NCI-H510A treated with DMSO at 0.1 percent for 48 hours (cell line): ENCODE measurements at regions not wholly inside any gene's neighbourhood (a gene's known extent, or its start where the extent isn't known, plus 50 kb on each side); places are given as distances from the start of the nearest gene placed in this dataset.

ENCODE experiments used
- DNase-seq: peaks from one replicate; lab custom pipeline; 2025; lab: John Stamatoyannopoulos, UW

DNA sequence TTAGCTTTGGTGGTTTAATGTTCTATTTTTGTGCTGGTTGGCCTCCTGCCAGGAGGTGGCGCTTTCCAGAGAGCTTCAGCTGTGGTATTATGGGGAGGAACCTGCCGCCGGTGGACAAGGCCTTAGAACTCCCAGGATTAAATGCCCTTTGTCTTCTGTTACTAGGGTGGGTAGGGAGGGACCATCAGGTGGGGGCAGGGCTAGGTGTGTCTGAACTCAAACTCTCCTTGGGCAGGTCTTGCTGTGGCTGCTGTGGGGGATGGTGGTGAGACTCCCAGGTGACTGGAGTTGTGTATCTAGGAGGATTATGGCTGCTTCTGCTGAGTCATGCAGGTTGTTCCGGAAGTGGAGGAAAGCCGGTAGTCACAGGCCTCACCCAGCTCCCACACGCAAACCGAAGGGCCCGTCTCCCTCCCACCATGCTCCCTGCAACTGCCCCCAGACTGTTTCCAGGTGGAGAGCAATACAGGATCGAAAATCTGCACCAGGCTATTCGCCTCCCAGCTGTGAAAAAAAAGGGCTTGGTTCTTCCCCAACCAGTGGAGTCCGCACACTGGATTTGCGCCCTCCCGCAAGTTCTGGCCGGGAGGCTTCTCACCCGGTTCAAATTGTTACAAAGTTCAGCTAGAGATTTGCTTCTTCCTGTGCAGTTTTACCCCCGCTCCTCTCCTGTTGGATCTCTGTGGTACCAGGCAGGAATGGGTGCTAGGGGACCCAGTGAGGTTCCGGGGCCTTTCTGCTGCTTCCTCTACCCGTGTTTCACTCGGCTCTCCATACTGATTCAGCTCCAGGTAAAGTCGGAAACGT, 220.5 kb downstream of the CENPF start:
- DNase-seq, result no peak

DNA sequence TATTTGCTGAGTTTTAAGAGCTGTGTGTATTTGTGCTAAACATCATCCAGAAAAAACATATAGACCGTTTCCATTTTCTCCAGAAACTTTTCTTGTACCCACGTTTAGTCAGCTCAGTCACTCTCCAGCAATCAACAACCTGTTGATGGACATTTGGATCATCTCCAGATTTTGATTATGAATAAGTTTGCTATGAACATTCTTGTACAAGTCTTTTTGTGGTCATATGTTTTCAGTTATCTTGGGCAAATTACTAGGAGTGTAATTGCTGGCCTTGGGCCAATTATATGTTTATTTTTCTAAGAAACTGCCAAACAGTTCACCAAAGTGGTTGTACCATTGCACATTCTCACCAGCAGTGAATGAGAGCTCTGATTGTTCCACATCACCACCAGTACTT, 221.8 kb downstream of the CENPF start:
- DNase-seq, result no peak

DNA sequence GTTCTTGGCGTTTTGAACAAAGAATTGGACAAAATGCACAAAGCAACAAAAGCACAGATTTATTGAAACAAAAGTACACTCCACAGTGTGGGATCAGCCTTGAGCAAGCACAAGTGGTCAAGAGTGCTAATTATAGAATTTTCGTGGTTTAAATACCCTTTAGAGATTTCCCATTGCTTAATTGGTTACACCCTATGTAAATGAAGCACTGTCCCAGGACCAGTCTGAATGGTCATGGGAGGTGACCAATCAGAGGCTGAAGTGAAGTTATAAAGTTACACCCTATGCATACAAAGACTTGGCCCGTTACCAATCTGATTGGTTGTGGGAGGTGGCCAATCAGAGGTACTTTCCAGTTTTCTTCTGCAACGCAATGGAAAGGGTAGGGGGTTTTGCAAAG, 223.6 kb downstream of the CENPF start:
- DNase-seq, result no peak

DNA sequence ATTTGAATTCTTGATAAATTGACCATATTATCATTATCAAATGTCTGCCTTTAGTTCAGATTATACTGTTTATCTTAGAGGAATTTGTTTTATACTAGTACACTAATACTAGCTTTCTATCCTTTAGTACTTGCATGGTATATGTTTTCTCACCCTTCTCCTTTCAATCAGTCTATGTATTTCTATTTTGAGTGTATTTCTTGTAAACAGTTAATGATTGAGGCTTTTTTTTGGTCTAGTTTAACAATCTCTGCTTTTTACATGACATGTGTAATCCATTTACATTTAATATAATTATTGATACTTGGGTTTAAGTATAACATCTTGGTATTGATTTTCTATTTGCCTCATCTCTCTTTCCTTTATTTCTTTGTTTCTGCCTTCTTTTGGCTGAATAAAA, 224.9 kb downstream of the CENPF start:
- DNase-seq, result no peak

DNA sequence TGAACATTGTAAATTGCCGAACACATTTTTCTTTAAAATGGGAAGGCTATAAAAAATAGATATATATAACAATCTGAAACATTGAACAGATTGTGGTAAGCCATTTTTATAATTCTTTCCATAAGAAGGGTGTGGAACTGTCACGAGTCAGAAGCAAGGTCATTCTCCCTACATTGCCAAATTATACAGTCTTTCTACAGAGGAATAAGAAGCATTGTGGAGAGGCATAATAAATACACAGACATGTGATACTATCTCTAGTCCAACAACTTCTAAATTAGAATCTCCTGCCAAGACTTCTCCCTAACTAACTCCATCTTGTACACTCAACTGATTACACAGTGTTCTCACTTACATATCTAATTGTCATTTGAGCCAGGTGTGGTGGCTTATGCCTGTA, 227.9 kb downstream of the CENPF start:
- DNase-seq, result no peak

DNA sequence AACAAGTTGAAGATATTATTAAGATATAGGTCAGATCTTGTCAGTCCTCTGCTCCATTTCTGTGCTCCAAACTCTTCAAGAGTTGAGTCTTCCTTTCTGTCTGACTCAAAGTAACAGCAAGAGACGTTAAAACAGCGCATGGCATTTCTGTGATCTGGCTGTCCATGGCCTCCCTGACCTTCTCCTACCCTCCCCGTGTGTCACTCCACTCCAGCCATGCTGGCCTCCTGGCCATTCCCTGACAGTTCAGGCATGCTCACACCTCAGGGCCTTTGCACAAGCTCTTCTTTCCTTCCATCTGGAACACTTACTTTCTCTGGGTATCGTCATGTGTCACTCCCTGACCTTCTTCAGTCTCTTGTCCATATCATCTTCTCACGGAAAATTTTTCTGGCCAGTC, 229.0 kb downstream of the CENPF start:
- no peak for DNase-seq

DNA sequence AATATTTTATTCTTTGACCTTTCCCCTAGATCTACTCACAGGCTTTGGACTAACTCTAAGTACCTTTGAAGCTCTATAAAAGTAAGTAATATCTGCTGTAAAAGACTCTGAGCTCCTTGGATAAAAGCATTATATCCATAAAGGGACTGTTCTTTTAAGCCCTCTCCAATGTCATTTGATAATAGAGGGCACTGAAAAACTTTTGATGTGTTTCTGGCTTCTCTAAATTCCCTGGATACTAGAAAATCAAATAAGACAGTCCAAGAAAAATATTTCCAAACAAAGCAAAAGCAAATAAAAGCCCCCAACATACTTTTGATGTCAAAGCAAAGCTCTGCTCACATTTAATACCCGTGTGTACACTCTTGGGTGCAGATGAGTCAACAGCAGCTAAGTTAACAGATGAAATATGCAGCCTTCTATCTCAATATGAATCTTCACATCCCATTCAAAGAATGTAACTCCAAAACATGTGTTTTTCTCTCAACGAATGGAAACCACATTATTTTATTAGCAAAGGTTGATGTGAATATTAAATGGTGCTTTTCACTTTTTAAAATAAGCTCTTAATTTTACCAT, 230.3 kb downstream of the CENPF start:
- DNase-seq, result no peak

DNA sequence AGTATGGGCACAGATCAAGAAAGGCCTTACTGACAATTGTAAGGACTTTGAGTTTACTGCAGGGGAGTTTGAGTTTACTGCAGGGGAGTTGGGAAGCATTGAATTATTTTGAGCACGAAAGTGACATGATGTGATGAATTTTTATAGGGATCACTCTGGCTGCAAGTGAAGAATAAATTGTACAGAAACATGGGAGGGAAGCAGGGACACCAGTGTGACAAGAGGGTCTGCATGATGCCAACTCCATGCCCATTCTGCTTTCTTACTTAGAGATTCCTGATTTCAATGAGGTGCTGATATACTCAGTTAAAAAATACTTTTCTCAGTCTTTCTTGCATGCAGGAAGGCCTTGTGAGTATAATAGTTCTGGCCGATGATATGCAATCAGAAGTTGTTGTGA, 234.4 kb downstream of the CENPF start:
- DNase-seq, result no peak

DNA sequence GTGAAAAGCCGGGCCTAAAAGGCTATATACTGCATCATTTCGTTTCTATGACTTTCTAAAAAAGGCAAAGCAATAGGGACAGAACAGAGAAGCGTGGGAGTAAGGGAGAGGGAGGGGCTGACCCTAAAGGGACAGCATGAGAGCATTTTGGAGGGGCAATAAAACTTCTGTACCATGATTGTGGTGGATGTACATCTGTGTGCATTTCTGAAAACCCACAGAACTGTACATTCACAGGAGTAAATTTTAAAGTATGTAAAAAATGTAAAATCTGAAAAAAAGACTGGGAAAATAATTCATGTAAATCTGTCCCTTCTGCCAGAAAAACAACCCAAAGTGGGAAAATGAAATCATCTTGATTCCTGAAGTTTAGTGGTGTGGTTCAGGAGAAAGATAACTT, 235.4 kb downstream of the CENPF start:
- no peak for DNase-seq

DNA sequence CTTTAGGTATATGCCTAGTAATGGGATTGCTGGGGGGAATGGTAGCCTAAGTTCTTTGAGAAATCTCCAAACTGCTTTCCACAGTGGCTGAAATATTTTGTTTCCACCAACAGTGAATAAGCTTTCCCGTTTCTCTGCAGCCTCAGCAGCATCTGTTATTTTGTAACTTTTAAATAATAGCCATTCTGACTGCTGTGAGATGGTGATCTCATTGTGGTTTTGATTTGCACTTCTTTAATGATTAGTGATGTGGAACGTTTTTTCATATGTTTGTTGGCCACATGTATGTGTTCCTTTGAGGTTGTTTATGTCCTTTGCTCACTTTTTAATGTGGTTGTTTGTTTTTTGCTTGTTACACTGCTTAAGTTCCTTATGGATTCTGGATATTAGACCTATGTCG, 237.4 kb downstream of the CENPF start:
- no peak for DNase-seq

DNA sequence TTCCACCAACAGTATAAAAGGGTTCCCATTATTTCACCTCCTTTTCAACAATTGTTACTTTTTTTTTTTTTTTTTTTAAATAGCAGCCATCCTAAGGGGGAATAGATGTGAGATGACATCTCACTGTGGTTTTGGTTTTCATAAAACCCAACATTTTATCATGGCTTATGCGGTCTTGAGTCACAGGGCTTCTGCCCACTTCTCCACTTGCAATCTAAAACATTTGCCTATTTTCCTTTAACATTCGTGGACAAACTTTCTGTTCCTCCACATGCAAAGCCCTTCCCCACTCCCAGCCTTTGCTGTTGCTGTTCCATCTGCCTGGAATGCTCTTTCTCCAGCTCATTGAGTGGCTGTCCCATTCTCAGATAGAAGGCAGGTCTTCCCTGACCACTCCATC, 239.7 kb upstream of the KCNK2 start:
- no peak for DNase-seq

DNA sequence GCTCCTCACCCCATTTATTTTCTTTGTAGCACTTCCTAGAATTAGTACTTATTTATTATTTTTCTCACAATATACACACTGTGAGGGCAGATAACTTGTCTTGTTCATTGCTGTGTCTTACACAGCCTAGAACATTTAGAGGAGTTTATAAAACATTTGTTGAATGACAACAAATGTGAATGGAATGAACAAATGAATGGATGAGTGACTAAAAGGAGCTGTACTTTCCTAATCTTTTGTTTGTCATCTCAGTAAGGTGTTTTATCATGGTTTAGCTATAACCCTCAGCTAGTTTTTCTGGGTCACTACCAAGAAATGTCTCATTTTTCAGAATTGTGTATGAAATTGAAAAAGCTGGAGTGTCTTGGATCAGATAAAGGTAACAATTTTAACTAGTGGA, 239.3 kb upstream of the KCNK2 start:
- no peak for DNase-seq

DNA sequence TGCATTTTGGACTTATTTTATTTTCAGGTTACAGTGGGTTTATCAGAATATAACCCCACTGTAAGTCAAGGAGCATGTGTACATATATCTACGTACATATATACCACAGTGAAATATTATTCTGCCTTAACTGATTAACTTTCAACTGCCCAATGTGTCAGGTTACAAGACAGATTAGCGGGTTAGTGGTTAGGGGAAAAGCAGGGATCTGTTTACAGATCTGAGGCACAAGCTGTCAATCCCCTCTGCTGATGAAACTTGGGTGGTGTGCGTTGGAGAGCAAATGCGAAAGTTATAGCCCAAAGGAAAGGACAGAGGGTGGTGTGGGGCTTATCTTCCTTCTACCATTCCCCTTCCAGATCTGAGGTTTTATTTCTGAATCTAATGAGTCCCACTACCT, 238.2 kb upstream of the KCNK2 start:
- no peak for DNase-seq

DNA sequence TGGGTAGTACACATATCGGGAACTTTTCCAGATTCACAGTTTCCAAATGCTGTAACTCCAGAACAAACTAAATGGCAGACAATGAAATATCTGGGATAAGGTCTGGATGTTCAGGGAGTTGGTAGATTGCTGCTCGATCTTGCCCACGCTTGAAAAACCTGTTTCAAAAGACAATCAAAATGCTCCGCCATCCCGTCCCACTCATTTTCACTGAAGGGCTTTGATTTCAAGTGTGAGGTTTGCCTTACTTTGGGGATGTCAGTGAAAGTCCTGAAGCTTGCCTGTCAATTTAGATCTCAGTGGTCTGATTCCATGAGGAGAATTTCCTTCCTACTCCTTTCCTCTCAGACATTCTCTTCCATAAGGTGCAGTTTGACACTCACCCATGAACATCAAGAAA, 236.3 kb upstream of the KCNK2 start:
- DNase-seq, result no peak

DNA sequence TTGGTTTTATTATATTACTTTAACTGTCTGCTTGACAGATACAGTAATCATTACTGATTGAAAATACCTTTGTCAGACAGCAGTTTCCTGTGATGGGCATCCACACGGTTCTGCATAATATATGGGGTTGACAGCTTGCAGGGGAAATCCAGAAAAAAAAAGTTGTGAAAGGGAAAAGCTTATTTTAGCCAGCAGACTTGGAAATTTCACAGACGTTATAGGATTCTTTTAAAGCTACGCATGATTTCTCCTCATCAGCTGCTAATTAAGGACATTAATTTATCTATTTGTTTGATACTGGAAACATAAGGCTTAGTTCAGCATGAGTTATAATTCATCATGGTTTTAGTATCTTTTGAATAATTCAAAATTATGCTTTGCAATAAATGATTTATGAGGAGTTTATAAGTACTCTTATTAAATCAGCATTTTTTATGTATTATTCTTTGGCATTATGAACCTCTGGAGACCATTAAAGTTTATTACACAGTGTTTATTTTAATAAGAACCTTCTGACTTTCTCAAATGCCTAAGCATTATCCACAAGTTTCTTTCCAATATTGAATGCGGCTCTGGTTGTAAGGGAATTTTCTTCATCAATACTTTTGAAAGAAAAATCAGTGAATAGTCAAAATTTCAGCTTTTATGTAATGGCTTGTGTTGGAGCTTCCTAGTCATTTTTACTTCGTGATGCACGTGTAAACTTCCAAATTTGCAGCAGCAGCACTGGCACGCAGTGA, 235.3 kb upstream of the KCNK2 start:
- no peak for DNase-seq

DNA sequence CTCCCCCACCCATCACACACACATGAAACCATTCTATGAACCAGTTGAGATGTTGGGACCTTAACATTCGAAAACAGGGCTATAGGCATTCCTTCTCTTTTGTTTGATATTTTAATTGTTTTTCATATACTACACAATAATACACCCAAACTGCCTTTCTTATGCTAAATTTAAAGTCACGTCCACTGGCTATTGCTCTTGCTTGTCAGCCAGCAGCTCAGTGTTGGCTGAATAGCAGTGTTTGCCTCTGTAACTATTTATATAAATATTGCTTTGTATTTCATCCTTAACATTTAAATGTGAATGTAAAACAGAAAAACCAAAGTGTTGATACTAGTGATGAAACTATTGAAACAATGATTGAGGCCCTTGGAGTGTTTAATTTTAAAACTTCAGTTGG, 234.4 kb upstream of the KCNK2 start:
- DNase-seq, result no peak

DNA sequence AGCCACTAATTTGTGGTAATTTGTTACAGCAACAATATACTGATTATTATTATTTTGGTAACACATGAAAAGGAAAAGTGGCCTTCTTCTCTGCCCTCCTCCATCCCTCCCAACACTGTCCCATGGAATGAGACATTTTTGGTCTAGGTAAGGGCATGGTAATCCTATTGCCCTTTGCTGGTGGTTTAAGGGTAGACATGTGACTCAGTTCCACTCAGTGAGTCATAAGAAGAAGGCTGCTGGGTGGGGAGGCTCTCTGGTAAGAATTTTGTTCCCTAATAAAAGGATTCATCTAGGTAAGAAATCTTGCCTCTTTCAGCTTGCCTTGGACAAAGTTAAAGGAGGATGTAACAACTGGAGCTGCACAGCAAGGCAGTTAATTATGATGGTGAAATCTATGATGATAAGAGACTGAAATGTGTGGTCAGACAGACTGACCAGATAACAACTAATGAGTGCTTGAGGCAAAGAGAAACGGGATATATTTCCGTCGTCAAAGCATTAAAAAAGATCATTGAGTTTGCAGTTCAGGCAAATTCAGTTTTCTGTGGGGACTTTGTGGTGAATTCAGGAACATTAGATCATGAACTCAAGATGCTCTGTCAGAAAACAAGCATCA, 232.0 kb upstream of the KCNK2 start:
- no peak for DNase-seq

DNA sequence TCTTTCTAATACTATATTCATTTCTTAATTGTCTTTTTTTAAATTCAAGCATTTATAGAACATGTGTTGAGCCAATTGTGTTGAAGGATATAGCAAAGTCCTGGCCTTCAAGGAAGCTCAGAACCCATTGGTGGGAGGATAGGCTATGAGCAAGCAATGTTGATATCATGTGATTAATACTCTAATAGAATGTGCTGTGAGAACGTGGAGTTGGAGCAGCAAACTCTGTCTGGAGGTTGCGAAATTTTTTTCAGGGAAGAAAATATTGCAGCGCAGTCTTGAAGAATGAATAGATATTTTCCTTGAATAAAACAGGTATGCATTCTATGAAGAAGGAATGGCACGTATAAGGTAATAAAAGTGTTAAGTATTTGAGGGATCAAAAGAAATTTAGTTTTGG, 229.2 kb upstream of the KCNK2 start:
- DNase-seq, result no peak

DNA sequence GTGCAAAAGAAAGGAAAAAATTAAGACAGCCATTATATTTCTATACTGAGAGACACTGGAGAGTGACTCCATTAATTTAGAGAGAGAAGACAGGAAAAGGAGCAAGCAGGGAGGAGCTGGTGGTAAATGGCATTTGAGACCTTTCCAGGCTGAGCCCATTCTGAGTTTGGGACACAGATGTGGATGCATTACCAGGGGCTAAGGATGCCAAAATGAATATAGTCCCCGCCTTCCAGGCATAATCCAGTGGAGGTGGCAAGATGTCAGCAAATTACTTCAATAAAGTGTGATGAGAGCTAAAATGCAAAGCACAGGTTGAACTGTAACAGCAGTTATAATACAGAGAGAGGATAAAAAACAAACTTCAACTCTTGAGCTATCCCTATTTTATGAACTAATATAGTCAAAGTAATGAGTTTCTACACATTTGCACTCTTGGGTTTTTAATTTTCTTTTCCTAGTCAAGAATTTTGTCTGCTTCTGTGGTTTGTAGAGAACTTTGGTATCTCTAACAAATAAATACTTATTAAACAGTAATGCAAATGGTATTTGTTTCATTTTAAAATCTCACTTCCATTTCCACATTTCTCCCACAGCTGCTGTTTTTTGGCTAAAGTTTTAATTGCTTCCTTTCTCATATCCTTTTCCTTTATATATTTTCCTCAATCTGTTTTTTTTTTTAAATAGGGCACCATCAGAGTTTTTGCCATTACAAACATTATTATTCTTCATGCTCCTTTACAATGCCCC, 228.2 kb upstream of the KCNK2 start:
- DNase-seq, result no peak

DNA sequence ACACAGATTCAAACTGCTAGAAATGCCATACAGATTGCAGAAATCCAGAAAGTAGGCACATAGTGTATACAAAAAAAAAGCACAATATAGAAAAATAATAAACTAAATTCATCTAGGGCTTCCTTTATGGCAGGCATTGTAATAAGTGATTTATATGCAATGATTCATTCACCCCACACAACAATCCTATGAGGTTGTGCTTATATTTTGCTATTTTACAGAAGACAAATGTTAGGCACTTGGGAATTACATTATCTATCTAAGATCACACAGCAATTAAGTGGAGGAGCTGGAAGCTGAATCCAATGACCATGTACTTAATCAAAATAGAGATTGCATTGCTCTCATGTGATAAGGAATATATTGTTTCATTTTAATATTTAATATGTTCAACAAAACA, 225.7 kb upstream of the KCNK2 start:
- DNase-seq, result no peak

DNA sequence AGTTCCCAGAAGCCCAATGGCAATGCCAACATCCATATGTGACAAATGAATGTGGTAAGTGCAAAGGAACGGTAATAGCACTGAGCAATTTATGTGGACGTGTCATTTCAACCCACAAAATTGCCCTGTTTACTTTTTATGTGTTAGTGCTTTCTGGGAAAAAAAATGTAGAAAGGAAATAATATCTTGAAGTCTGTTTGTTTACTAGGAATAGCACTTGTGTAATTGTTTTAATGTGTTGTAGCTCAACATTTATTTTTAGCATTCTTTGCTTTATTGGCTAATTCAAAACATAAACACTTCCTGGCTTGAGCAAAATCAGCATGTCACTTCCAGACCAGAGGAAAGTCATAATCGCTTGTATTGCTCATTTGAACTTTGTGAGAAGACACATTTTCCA, 224.8 kb upstream of the KCNK2 start:
- no peak for DNase-seq

DNA sequence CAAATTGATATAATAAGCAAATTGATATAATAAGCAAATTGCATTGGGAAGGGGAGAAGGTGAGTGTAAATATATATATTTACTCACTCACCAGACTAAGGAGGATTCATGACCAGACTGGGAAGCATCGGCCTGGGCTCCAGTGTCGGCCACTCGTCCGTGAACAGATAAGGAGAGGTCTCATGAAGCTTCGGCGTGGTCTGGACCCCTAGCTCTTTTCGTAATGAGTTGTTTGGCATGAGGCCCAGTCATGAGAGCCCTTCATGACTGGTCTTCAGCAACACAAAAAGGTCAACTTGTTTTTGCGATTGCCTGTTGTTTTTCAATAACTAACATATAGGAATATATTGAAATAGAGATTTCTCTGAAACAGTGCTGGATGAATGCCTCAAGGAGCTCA, 222.9 kb upstream of the KCNK2 start:
- peak; percentile 64 for DNase-seq
